Stimulated activated CD8-positive, alpha-beta memory T cell treated with anti-CD3 and anti-CD28 coated beads, Interleukin-7, amount 100 ng/mL, for 4 hours (primary cell): ENCODE measurements at regions not wholly inside any gene's neighbourhood (a gene's known extent, or its start where the extent isn't known, plus 50 kb on each side); places are given as distances from the start of the nearest gene placed in this dataset.
"Not testable (repeated sequence)": the region's sequence is repeated elsewhere in the genome, so short reads cannot be mapped to it uniquely, and the experiment has no call there.

Experiments
- DNase-seq, 2 donors: peaks; one replicate each; pipeline ENCODE4 v3.0.0-alpha.2; 2020; ENCODE audit warnings: low read depth in 2 of 2

DNA sequence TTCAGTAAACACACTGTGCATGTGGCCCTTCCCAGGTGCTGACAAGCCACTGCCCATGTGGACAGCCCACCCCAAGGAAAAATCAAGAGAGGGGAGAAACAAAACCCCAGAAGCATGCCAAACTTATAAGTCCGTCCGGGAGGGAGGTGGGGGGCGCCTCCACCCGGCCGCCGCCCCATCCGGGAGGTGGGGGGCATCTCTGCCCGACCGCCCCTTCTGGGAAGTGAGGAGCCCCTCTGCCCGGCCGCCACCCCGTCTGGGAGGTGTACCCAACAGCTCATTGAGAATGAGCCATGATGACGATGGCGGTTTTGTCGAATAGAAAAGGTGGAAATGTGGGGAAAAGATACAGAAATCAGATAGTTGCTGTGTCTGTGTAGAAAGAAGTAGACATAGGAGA, 53.8 kb upstream of the C2CD4B start:
- DNase-seq: no peak

DNA sequence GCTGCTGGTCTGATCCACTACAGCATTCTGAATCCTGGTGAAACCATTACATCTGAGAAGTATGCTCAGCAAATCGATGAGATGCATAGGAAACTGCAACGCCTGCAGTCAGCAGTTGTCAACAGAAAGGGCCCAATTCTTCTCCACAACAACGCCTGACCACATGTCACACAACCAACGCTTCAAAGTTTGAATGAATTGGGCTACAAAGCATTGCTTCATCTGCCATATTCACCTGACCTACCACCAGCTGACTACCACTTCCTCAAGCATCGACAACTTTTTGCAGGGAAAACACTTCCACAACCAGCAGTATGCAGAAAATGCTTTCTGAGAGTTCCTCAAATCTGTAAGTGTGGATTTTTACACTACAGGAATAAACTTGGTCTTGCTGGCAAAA, 54.7 kb upstream of the C2CD4B start:
- DNase-seq: no peak

DNA sequence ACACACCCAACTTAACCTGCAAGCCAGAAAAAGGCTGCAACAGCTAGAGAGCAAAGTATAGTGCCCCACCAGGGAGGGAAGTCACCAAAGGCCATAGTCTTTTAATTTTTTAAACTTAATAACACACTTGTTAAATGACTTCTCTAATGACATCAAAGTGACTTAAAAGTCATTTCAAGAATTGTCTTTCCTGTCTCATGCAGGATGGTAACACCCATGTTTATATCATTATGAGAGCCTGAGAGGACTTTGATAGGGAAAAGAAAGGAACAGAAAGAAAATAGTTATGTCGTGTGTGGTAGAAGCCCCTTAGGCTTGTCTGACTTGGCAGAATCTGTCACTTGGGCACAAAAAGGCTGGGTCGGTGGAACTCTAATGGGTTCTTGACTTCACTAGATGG, 57.9 kb upstream of the C2CD4B start:
- DNase-seq: no peak

GRCh38 chr15:62228604-62229003, 63.5 kb upstream of the C2CD4B start:
- no peak for DNase-seq

GRCh38 chr15:62231856-62232255, 66.8 kb upstream of the C2CD4B start:
- no peak for DNase-seq

DNA sequence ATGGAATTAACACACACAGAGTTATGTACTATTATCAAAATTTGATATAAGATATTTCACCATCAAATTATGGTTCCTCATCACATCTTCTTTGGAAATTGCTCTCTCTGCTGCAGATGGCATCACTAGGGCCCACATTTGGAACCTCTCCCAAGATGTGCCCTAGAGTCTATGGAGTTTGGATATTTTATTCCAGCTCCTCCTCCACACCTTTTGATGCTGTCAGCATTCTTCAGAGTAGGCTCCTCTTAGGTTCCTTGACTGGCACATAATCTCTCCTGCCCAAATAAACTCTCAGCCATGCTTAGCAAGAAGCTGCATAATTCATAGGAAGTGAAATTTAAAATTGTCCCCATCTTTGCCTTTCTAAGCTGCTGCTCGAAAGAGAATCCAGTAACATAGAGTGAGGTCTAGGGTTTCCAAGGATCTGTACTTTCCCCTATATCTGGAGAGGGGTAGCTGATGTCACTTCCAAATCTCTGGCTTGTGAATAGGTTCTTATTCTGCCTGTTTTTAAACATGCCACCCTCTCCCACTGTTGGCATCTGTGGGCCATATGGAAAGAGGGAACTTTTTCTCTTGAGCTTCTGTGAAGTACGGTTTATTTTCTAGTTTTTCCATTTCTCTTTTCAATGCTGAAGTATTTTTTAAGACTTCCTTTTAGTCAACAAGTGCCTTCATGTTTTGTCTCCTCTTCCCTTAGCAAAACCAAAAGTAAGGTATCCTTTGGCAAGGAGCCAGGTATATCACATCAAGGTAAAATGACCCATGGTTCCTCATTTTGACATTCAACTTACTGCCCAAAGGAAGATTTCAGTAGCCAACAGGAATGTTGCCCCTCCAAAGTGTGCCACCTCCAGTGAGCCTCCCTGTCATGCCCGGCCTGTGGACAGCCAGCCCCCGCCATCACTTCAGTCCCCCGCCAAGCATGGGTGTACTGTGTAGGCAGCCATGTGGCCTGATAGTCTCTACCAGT, 75.3 kb upstream of the C2CD4B start:
- no peak for DNase-seq

GRCh38 chr15:62241135-62241770, 76.2 kb upstream of the C2CD4B start:
- DNase-seq: no peak

GRCh38 chr15:62242999-62243398, 77.9 kb upstream of the C2CD4B start:
- DNase-seq: no peak

- DNase-seq: no peak
These were observed 79.7 kb upstream of the C2CD4B start for GRCh38 chr15:62244762-62245161.

DNA sequence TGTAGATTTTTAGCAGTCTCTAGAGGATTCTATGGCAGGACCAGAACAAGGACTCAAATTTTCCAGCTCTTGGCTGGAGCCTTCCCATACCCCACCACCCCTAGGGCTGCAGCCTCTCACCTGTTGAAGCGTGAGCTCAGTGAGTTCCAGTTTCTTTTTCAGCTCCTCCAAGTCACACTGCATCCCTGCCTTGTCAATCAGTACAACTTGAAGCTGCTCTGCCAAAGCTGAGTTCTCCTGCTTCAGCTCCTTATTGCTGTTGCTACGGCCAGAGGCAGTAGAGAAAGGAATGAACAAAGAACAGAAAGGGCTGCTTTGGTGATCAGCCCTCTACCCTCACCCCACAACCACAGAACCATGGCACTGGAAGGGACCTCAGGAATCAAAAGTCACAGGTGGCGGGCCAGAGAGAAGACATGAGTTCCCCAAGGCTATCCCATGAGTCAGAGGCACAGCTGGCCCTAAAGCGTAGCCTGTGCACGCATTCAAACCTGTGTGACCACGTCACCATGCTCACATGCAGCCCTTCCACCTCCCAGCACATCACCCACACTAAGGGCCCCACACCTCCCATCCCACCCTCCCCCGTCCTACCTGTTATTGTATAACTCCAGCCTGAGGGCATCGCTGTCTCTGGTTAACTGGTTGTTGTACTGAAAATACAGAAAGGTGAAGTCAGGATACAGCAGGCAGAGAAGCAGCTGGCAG, 83.3 kb upstream of the C2CD4B start:
- no peak for DNase-seq

- DNase-seq: no peak
These were observed 84.4 kb upstream of the C2CD4B start for GRCh38 chr15:62249501-62249900.

DNA sequence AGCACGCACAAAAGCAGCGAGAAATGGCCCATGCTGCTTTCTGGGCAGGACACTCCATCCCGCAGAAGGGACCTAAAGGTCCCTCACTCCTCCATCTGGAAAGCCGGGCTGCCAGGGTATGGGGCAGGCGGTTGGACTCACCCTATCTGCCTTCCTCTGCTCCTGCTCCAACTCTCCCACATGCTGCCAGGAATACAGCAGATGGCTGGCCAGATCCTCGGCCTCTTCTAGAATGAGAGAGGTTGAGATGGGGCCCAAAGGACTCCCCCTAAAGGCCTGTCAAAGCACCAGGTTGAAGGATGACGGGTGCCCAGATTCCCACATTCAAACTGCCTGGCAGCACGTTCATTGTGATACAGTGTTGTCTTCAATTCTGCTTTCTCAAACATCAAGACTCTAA, 85.1 kb upstream of the C2CD4B start:
- DNase-seq: no peak

DNA sequence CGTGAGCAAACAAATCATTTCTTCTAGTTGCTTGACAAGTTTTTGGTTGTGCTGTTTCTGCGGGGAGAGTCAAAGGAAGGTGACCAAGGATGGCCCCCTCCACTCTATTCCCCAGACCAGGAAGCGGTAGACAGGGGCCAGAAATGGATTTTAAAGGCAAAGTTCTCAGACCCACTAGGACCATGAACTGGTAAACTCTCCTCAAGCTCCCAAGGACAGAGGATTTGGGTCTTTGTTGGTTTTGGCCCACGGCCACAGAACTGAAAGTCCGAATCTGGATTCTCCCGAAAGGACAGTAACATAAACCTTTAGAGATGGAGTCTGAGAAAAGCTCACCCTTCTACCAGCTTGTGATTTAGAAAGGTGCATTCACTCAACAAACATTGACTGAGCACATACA, 85.9 kb upstream of the C2CD4B start:
- no peak for DNase-seq

- no peak for DNase-seq
These were observed 88.2 kb upstream of the C2CD4B start for GRCh38 chr15:62253294-62253693.

- DNase-seq: peak; percentile 5 to 12
These were observed 89.3 kb upstream of the C2CD4B start for GRCh38 chr15:62254137-62254934.

DNA sequence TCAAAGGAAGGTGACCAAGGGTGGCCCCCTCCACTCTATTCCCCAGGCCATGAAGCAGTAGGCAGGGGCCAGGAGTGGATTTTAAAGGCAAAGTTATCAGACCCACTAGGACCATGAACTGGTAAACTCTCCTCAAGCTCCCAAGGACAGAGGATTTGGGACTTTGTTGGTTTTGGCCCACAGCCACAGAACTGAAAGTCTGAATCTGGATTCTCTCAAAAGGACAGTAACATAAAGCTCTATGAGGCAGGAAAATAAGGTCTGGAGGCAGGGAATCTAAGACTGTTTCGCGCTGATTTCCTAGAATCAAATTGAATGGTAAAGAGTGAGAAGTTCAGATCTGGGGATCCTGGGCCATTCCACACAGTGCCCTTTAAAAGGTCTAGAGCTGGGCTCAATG, 91.3 kb upstream of the C2CD4B start:
- not testable (repeated sequence) for DNase-seq

- DNase-seq: no peak
These were observed 93.0 kb upstream of the C2CD4B start for GRCh38 chr15:62257996-62258521.

- no peak for DNase-seq
These were observed 97.3 kb upstream of the C2CD4B start for GRCh38 chr15:62262305-62262941.

DNA sequence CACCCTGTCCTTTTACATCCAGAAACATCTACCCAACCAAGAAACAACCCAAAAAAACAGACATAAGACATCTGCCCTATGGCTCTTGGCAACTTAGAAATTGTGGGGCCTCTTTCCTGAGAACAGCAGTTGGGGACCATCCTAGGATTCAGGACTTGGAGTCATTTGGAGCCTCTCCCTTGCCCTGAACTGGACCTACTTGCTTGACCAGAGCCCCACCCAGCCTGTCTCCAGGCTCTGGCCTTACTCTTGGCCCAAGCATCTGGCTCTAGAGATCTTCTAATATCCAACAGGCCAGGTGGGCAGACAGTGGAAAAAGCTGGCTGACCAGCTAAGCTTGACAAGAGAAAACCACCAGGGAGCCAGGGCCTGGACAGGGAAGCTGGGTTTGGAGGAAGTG, 99.1 kb upstream of the C2CD4B start:
- no peak for DNase-seq

- no peak for DNase-seq
These were observed 104.4 kb upstream of the C2CD4B start for GRCh38 chr15:62269504-62269903.
